HL-60 (cell line): ENCODE measurements at regions not wholly inside any gene's neighbourhood (a gene's known extent, or its start where the extent isn't known, plus 50 kb on each side); places are given as distances from the start of the nearest gene placed in this dataset.

Experiments used
- DNase-seq, 2 experiments: peaks; one replicate each; pipeline ENCODE4 v3.0.0-alpha.2; 2010 to 2020; ENCODE audit warnings: low read depth in 1 of 2, low spot score in 1 of 2
- H3K27ac ChIP-seq: fragments of 250-450 bp; sonication (Bioruptor Pico); replicated peaks from 2 replicates; pipeline ENCODE4 v1.5.1; 2020; ENCODE audit warnings: mild to moderate bottlenecking, moderate library complexity
- H3K27me3 ChIP-seq: fragments of 250-450 bp; sonication (Bioruptor Pico); 2 replicates; pipeline ENCODE4 v1.5.1; 2021; ENCODE audit warnings: mild to moderate bottlenecking, moderate library complexity; ENCODE audit not compliant: insufficient read depth, poor library complexity, severe bottlenecking
- H3K4me3 ChIP-seq: replicated peaks from 2 replicates; pipeline ENCODE4 v1.5.1; 2011; ENCODE audit warnings: mild to moderate bottlenecking, control low read depth, low read length; ENCODE audit not compliant: insufficient read depth
- GABPA ChIP-seq: IDR thresholded peaks from 2 replicates; pipeline ENCODE4 v1.6.1; 2012; ENCODE audit warnings: low read depth
- POLR2AphosphoS5 ChIP-seq: IDR thresholded peaks from 2 replicates; pipeline ENCODE4 v1.6.1; 2012; ENCODE audit warnings: low read depth
- REST ChIP-seq: IDR thresholded peaks from 2 replicates; pipeline ENCODE4 v1.6.1; 2012; ENCODE audit warnings: low read depth; ENCODE audit not compliant: insufficient replicate concordance
- SPI1 ChIP-seq: IDR thresholded peaks from 2 replicates; pipeline ENCODE4 v1.6.1; 2012; ENCODE audit warnings: low read depth, mild to moderate bottlenecking, borderline replicate concordance
- TF ChIP-seq, protein P1 (sequence below): IDR thresholded peaks from one replicate; pipeline ENCODE4 v1.5.1; 2011; ENCODE audit warnings: low read length, control low read depth, inconsistent platforms; ENCODE audit not compliant: insufficient read depth

DNA sequence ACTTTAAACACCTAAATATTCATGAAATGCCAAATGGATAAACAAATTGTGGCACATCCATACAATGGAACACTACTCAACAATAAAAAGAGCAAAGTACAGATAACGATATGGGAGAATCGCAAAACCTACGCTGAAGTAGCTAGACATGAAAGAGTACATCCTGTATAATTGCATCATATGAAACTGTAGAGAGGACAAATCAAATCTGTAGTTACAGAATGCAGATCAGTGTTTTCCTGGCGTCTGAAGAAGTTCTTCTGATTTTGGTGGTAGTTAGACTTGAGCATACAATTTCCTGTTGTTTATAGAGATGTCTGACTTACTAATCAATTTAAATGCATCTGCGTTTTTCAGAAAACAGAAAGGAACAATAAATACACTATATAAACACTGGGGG lies 394.4 kb downstream of the SOCS6 start:
- TF ChIP-seq REST (no peak), POLR2AphosphoS5 (no peak), SPI1 (no peak), GABPA (no peak)
- TF ChIP-seq, protein P1, sequence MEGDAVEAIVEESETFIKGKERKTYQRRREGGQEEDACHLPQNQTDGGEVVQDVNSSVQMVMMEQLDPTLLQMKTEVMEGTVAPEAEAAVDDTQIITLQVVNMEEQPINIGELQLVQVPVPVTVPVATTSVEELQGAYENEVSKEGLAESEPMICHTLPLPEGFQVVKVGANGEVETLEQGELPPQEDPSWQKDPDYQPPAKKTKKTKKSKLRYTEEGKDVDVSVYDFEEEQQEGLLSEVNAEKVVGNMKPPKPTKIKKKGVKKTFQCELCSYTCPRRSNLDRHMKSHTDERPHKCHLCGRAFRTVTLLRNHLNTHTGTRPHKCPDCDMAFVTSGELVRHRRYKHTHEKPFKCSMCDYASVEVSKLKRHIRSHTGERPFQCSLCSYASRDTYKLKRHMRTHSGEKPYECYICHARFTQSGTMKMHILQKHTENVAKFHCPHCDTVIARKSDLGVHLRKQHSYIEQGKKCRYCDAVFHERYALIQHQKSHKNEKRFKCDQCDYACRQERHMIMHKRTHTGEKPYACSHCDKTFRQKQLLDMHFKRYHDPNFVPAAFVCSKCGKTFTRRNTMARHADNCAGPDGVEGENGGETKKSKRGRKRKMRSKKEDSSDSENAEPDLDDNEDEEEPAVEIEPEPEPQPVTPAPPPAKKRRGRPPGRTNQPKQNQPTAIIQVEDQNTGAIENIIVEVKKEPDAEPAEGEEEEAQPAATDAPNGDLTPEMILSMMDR = no peak
- DNase-seq = no peak
- no peak overlapping the region for H3K27ac ChIP-seq
- H3K4me3 ChIP-seq = no peak overlapping the region
- H3K27me3 ChIP-seq = no peaks in the 10 kb centered on the region

DNA sequence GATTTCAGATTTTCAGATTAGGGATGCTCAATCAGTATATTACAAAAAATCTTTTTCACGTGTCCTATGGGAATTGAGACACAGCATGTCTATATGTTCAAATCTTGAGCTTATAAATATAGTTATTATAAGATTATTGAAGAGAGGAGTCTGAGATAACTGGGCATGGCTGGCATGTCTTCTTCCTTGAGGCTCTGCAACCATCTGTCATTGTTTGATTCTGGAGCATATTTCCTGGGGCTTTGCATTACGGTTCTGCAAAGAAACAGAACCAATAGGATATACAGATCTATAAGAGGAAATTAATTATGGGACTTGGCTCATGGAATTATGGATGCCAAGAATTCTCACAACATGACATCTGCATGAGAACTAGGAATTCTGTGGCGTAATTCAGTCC lies 386.1 kb downstream of the SOCS6 start:
- TF ChIP-seq SPI1 (no peak), GABPA (no peak), REST (no peak), POLR2AphosphoS5 (no peak)
- TF ChIP-seq, protein P1 = no peak
- Histone ChIP-seq H3K27ac (no peak overlapping the region), H3K4me3 (no peak overlapping the region), H3K27me3 (no peaks in the 10 kb centered on the region)
- DNase-seq = no peak

DNA sequence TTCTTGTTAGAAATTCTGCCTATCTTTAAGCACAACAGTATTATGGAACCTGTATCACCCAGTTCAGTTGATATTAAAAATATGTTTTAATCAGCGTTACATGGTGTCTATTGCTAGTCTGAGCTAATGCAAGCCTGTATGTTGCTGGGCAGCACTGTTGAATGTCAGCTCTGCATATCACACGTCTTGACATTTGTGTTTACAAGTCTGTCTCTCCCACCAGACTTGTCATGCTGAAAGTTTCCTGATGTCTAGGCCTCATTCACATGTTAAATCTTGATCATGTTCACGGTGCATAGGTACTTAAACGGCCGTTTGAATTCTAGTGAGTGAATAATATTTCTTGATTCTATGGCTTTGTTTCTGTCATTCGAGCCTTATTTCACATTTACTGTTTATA lies 385.0 kb downstream of the SOCS6 start:
- no peak overlapping the region for H3K4me3 ChIP-seq
- DNase-seq = no peak
- TF ChIP-seq GABPA (no peak), REST (no peak), POLR2AphosphoS5 (no peak), SPI1 (no peak)
- TF ChIP-seq, protein P1 = no peak
- no peaks in the 10 kb centered on the region for H3K27me3 ChIP-seq
- no peak overlapping the region for H3K27ac ChIP-seq
